DND-41 (cell line): ENCODE measurements at regions not wholly inside any gene's neighbourhood (a gene's known extent, or its start where the extent isn't known, plus 50 kb on each side); places are given as distances from the start of the nearest gene placed in this dataset.

Experiments used
- ATAC-seq: fragments of 200-7000 bp; cut with Tn5 transposase; 3 replicates; pipeline ENCODE4 v1.9.1; 2021; ENCODE audit warnings: low read depth; ENCODE audit not compliant: insufficient read depth
- DNase-seq: peaks from one replicate; pipeline ENCODE4 v3.0.0-alpha.2; 2020
- H2AFZ ChIP-seq: 2 replicates; pipeline ENCODE4 v1.6.0; 2012; ENCODE audit warnings: low read depth, low read length
- H3K27ac ChIP-seq: 2 replicates; pipeline ENCODE4 v1.5.1; 2012; ENCODE audit warnings: low read length, inconsistent platforms
- H3K27me3 ChIP-seq: fragments of 200-600 bp; sonication (generic); 2 replicates; pipeline ENCODE4 v1.6.0; 2012; ENCODE audit warnings: low read length, mild to moderate bottlenecking, inconsistent platforms; ENCODE audit not compliant: insufficient read depth, poor library complexity
- H3K36me3 ChIP-seq: 2 replicates; pipeline ENCODE4 v1.5.1; 2012; ENCODE audit warnings: low read length, inconsistent platforms; ENCODE audit not compliant: insufficient read depth
- H3K4me1 ChIP-seq: 2 replicates; pipeline ENCODE4 v1.5.1; 2012; ENCODE audit warnings: mild to moderate bottlenecking, low read length; ENCODE audit not compliant: insufficient read depth
- H3K4me2 ChIP-seq: 2 replicates; pipeline ENCODE4 v1.6.0; 2012; ENCODE audit warnings: mild to moderate bottlenecking, moderate library complexity, low read length, inconsistent platforms; ENCODE audit not compliant: insufficient read depth
- H3K4me3 ChIP-seq, 2 experiments: fragments of 200-600 bp in 1 of 2; shearing (Covaris generic) in 1 of 2; 2 replicates each; pipeline ENCODE4 v1.5.1; 2012 to 2016; ENCODE audit warnings: inconsistent platforms in 2 of 2, low read length in 2 of 2, mild to moderate bottlenecking in 2 of 2, low read depth in 1 of 2, moderate library complexity in 1 of 2
- H3K79me2 ChIP-seq: 2 replicates; pipeline ENCODE4 v1.6.0; 2012; ENCODE audit warnings: low read length, inconsistent platforms; ENCODE audit not compliant: insufficient read depth
- H3K9ac ChIP-seq: 2 replicates; pipeline ENCODE4 v1.6.0; 2012; ENCODE audit warnings: low read depth, mild to moderate bottlenecking, inconsistent platforms, low read length, moderate library complexity
- H3K9me3 ChIP-seq: 2 replicates; pipeline ENCODE4 v1.5.1; 2012; ENCODE audit warnings: low read length, moderate library complexity, mild to moderate bottlenecking, inconsistent platforms; ENCODE audit not compliant: insufficient read depth, severe bottlenecking
- H4K20me1 ChIP-seq: 2 replicates; pipeline ENCODE4 v1.6.0; 2012; ENCODE audit warnings: low read length; ENCODE audit not compliant: insufficient read depth
- CTCF ChIP-seq: IDR thresholded peaks from 2 replicates; pipeline ENCODE4 v1.5.1; 2012; ENCODE audit warnings: borderline replicate concordance, low read length, moderate library complexity, mild to moderate bottlenecking; ENCODE audit not compliant: poor library complexity, severe bottlenecking; ENCODE audit errors: extremely low read depth
- EZH2 ChIP-seq: IDR thresholded peaks from 3 replicates; pipeline ENCODE4 v1.6.1; 2012; ENCODE audit warnings: borderline replicate concordance, low read depth, mild to moderate bottlenecking, moderate library complexity, low read length, inconsistent platforms; ENCODE audit not compliant: severe bottlenecking

GRCh38 chr15:62881056-62881455 lies 161.5 kb upstream of the TPM1 start:
- no peak for ATAC-seq
- Histone ChIP-seq H3K4me3 (no peak overlapping the region), H3K27ac (no peak overlapping the region), H3K27me3 (peaks cover 9% of the 10 kb centered on the region), H4K20me1 (no peaks in the 10 kb centered on the region), H3K36me3 (no peaks in the 10 kb centered on the region), H2AFZ (no peak overlapping the region), H3K4me2 (no peak overlapping the region), H3K79me2 (no peaks in the 10 kb centered on the region), H3K9me3 (no peaks in the 10 kb centered on the region), H3K9ac (no peak overlapping the region), H3K4me1 (no peaks in the 10 kb centered on the region)
- no peak for DNase-seq
- no peak for TF ChIP-seq CTCF
- TF ChIP-seq EZH2: no peak

- TF ChIP-seq EZH2 (no peak), CTCF (no peak)
- no peak overlapping the region for H3K4me3 ChIP-seq
- no peak for ATAC-seq
These were observed 158.5 kb upstream of the TPM1 start for GRCh38 chr15:62883938-62884479.

GRCh38 chr15:62886431-62887071 lies 156.0 kb upstream of the TPM1 start:
- H3K27me3 ChIP-seq: peaks cover 11% of the 10 kb centered on the region
- TF ChIP-seq CTCF (no peak), EZH2 (no peak)
- H3K4me3 ChIP-seq: no peak overlapping the region
- no peaks in the 10 kb centered on the region for H3K9me3 ChIP-seq
- no peaks in the 10 kb centered on the region for H3K36me3 ChIP-seq
- H4K20me1 ChIP-seq: no peaks in the 10 kb centered on the region
- no peak overlapping the region for H3K4me2 ChIP-seq
- no peak overlapping the region for H3K9ac ChIP-seq
- DNase-seq: no peak
- ATAC-seq: no peak
- no peaks in the 10 kb centered on the region for H3K4me1 ChIP-seq
- H2AFZ ChIP-seq: no peak overlapping the region
- no peak overlapping the region for H3K27ac ChIP-seq
- H3K79me2 ChIP-seq: no peaks in the 10 kb centered on the region

More at GRCh38 chr15:62883938-62884479, 158.5 kb upstream of the TPM1 start:
- H4K20me1 ChIP-seq: no peaks in the 10 kb centered on the region
- no peak for DNase-seq
- H3K27me3 ChIP-seq: peaks cover 9% of the 10 kb centered on the region
- H3K4me2 ChIP-seq: no peak overlapping the region
- no peaks in the 10 kb centered on the region for H3K4me1 ChIP-seq
- H2AFZ ChIP-seq: no peak overlapping the region
- no peaks in the 10 kb centered on the region for H3K79me2 ChIP-seq
- no peak overlapping the region for H3K9ac ChIP-seq
- H3K36me3 ChIP-seq: no peaks in the 10 kb centered on the region
- H3K27ac ChIP-seq: no peak overlapping the region
- H3K9me3 ChIP-seq: no peaks in the 10 kb centered on the region
